GM23248 (cell line): ENCODE measurements at regions not wholly inside any gene's neighbourhood (a gene's known extent, or its start where the extent isn't known, plus 50 kb on each side); places are given as distances from the start of the nearest gene placed in this dataset.
"Not testable (repeated sequence)": the region's sequence is repeated elsewhere in the genome, so short reads cannot be mapped to it uniquely, and the experiment has no call there.

Source experiments
- EZH2 ChIP-seq: fragments of 200-600 bp; sonication (generic); IDR thresholded peaks from 2 replicates; pipeline ENCODE4 v1.6.1; 2018; ENCODE audit warnings: antibody characterized with exemption, mild to moderate bottlenecking; ENCODE audit not compliant: insufficient read depth, poor library complexity, severe bottlenecking
- EZH2phosphoT487 ChIP-seq: fragments of 200-600 bp; sonication (generic); IDR thresholded peaks from 2 replicates; pipeline ENCODE4 v1.6.1; 2018; ENCODE audit warnings: antibody characterized with exemption, moderate library complexity, mild to moderate bottlenecking, low read depth; ENCODE audit not compliant: insufficient read depth

GRCh38 chr1:146324463-146324862 lies 95.6 kb upstream of the NOTCH2NLA start:
- not testable (repeated sequence) for TF ChIP-seq EZH2, EZH2phosphoT487
